Inflammatory macrophage treated with lipopolysaccharide for 4 hours (primary cell): ENCODE measurements at regions not wholly inside any gene's neighbourhood (a gene's known extent, or its start where the extent isn't known, plus 50 kb on each side); places are given as distances from the start of the nearest gene placed in this dataset.

ENCODE experiments used
- DNase-seq: peaks from one replicate; pipeline ENCODE4 v3.0.0-alpha.2; 2020

DNA sequence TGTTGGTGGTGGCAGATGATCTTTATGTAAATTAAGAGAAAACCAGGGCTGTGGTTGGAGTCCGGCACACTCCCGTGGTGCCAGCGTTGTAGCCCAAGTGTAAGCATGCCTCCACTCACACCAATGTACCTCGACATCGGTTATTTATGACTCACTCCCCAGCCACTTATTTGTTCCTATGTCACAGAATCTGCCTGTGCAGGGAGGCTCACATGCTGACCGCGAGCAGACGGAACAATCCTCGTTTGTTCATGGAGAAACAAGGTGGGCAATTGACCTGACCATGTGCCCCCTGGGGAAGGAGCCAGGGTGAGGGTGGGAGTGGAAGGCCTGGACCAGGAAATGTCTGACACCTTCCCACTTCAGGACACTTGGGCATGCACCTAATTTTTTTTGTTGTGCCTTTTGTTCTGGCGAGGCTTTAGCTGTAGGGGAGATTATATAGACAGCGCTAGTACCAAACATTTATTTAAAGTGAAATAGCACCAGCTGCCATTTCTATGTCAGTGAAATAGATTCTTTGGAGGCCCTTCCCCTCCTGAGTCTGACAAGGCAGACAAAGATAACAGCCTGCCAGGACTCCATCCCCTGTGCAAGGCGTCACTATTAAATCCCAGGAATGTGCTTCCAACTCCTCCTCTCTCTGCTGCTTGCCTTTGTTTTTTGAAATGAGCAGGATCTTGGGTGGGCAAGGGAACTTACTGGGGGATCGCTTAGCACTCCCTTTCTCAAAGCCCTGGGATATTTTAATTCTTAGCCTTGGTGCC, 394.2 kb downstream of the FGF9 start:
- DNase-seq = no peak

DNA sequence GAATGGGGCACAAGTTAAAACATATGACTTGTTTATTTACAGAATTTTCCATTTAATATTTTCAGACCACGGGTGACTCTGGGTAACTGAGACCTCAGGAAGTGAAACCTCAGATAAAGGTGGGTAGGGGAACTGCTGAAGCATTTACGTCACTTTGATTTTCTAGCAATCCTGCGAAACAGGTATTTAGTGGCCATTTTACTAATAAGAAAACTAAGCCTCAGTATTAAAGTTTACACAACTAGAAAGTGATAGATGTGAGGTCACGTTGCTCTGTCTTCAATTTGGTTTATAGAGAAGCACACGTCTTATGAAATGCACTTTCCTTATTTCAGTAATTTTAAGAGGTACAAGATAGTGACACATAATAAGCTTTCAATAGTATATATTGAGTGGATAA, 402.8 kb downstream of the FGF9 start:
- DNase-seq = no peak

DNA sequence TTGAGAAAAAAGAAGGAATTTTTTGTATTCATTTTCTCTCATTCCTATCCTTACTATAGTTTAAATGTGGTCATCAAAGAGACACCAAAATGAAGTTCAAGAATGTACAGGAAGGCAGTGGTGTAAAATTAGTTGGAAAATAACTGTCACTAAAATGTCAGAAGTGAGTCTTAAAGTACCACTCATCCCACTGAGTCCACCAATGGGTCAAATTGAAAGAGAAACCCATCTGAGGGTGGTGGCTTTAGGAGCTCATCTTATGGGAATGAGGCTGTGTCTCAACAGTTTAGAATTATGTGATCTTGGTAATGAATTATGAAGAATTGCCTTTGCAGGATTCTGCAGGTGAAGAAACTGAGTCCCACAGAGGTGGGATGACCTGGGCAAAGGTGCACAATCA, 403.5 kb downstream of the FGF9 start:
- peak; percentile 6 for DNase-seq

DNA sequence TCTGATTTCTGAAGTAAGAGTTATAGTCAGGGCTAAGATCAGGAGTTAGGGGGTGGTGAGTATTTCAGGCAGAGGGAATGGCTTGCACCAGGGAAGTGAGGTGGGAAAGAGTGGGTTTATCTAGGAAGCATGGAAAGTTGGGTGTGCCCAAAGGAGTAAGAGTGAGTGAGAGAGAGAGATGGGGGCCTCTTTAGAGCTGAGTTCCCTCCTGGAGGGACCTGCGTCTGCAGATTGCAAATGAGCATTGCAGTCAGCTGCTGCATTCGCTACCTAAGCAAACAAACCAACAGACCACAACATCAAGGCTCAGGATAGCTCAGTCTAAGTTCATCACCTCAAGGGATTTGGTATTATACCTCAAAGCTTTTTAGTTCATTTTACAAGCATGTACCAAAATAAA, 405.8 kb downstream of the FGF9 start:
- DNase-seq = no peak

DNA sequence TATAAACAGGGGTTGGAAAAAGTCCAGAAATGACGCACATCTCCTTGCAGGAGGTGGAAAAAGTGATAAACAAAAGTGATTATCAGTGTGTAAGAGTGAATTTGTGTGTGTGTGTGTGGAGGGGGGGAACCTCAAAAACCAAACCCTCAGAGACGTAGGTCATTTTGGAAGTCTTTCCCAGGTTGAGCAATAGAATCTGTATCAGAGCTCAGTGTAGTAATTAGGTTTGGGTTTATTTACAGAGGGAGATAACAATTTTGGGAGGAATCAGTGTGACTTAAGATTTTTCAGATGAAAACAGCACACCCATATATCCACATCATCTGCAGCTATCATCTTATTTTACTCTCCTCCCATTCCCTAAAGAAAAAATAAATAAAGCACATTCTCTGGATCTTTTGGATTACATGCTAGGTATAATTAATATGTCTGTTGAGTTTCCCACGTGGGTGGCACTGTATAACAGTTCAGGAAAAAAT, 406.4 kb downstream of the FGF9 start:
- DNase-seq = no peak

DNA sequence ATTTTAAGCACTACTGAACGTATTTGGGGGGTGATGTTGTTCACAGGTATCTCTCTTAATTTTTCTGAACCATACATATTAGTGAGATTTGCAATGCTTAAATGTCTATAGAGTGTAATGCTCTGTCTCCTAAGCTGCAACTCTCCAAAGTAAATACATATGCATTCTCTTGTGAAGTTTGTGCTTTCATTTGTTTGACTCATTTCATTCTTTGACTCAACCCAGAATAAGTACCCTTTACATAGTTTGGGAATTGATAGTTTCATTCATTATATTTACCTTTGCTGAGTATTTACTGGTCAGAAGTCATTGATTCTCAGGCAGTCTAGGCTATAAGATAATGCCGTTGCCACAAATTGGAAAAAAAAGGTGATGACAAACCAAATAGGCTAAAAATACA, 406.9 kb downstream of the FGF9 start:
- no peak for DNase-seq

DNA sequence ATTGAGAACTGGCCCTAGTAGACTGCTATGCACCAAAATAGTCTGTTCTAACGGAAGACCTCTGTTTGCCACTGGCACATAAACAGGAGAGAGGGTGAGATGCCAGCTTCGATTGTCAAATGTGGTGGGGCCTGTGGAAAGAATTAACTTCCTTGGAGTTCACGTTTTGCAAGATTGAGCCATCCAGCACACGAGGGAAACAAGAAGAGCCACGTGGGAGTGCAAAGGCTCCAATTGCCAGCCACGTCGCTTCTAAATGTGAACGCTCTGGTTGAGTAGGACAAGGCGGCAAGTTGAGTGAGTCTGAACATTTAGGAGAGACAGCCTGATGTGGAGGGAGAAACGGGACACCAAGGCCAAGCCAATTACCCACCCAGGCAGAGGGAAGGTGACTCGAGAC, 409.1 kb downstream of the FGF9 start:
- no peak for DNase-seq

DNA sequence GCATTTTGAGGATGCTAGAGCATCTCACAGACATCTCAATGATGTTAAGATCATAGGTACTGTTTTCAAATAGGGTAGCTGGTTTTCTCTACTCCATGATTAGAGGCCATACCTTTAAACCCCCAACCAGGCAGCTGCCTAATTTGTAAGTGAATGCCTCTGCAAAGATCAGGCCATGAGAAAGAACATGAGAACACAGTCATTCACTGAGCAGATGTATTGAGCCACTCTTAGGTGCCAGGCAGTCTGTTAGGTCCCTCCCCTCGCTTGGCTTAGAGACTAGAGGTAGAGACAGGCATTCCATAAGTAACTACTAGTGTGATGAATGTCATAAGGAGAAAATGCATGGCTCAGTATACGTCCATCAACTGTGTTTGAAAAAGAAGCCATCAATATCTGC, 410.0 kb downstream of the FGF9 start:
- DNase-seq = no peak

DNA sequence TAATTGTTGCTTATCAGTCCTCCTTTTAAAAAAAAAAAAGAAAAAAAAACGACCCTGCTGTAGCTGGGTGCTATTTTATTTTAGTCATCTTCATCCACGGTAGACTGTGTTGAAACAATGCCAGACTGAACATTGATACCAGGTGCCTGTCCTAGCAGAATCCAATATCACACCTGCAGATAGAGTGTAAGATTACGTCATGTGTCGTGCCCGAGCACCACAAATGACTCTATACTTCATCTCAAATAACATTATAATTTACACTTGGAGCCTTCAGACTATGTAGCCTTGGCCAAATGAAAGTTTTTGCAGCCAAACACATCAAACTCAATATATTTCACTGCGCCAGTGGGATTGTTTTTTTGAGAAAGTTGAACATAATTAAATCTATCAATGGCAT, 410.6 kb downstream of the FGF9 start:
- no peak for DNase-seq

DNA sequence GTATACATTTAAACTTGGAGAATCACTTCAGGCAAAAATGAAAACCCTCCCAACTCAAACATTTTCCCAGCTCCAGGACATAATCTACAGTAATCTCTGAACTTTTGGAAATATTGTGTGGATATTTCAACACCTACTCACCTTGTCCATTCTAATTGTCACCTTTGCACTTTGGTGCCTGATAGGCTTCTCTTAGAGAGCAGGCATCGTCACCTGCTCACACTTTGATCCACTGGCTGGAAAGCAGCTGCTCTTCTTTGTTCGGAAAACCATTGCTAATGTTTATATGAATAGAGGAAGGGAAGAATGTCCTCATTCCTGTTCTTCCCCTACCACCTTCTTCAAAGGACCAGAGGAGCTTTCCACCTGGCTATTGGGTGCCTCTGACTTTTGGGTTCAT, 411.2 kb downstream of the FGF9 start:
- DNase-seq = no peak

DNA sequence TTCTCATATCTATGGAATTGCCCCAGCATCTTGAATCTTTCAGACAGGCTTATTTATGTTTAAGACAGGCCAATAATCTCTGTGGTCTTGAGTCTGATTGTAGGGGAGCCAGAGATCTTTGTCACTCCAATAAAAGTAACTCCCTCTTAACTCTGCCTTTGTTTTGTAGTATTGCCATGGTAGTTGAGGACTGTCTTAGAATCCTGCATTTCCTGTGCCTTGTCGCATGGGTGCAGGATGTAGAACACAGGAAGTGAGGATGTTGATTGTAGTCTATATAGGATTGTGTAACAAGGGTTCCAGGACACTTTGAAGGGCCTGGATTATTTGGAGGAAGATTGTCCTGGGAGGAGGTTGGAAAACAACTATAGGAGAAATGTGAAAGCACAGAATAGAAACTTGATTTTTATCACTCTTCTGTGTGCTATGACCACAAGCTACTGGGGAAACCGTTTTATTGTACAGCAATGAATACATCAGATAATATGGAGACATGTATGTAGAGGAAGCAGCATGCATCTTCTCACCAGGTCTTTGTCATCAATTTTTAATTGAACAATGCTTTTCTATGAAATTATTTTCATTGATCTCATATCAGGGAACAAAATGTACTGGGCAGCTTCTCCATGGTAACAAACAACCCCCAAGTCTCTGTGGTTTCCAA, 411.7 kb downstream of the FGF9 start:
- no peak for DNase-seq

DNA sequence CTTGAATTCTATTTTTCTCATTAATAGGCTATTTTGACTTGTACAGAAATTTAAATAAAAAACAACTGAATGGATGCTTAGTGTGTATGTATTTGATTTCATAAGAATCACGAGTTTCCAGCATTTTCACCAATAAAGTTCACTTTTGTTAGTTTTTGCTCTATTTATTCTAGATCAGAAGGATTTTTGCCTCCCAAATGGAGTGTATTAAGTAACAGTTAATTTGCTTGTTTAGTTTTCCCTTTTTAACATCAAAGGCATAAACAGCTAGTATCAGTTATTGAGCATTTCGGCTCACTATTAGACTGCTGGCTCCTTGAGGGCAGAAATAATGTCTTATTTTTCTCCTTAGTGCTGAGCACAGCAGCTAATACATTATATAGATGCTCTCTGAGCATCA, 414.1 kb downstream of the FGF9 start:
- no peak for DNase-seq

DNA sequence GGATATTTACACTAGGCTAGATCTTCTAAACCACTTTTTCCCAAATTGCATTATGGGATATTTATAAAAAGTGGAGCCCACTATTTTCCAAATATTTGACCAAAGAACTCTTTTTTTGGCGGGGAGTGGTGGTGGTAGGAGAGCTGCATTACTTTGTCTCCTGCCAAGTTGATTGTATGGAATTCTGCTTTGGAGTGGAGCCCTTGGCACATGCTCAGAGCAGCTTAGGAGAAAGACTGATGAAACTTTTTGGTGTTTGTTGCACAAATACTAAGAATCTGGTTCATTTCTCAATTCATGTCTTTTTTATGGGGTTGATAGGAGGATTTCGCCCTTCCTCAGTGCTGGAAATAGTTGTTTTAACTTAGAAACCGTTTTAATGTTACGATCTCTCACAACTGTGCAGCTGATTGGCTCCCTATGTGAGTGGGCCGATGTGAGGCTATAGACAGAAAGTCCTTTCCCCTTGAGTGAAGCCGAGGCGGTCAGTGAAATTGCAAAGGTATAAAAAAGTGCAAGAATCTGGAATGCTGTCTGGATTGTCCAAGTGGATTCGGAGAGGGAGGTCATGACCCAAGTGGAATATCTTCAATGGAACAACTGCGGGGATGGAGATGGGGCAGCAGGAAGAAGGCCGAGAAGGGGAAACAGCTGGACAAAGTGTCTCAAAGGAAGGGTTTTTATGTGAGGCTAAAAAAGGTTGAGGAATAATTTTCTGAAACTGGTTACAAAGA, 415.9 kb downstream of the FGF9 start:
- no peak for DNase-seq

DNA sequence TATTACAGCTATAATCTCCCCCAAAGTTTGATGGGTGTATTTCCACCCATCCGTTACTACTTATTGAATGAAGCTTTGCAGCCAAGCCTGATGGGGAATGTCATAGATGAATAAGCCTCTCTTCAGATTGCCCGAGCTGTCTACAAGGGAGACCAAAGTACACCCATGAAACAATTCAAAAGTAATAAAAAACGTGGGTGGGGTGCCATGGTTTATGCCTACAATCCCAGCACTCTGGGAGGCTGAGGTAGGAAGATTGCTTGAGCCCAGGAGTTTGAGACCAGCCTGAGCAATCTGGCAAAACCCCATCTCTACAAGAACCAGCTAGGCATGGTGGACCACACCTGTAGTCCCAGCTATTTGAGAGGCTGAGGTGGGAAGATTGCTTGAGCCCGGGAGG, 419.2 kb downstream of the FGF9 start:
- no peak for DNase-seq

DNA sequence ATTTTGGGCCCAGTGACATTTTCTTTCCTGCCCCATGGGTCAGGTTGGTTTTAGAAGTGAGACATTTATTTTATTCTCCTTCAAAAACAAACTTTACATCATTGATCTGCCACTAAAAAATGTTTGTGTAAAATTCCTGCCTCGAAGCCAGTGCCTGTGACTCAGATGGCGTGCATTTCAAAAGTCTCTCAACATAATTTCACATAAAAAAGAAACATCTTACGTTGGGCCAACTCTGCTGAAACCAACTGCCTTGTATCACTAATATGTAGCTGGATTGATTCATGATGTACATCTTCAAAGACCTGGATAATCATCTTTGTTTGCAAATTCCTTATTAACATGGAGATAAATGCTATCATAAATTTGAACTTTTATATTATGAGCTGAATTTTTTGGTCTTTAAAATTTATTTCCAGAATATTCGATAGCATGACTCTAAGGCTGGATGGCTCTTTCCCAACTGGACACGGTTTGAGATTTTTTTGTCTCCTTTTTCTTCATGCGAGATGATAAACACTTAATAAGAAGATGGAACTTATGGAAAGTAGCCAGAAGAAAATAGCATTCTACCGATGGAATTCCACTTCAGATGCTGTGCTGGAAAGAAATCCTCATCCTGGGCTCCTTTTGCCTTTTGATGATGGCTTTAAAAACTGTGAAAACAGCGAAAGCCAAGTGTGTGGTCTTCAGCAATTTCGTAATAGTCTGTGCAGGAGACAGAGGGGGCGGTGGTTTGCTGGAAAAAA, 420.5 kb downstream of the FGF9 start:
- no peak for DNase-seq

DNA sequence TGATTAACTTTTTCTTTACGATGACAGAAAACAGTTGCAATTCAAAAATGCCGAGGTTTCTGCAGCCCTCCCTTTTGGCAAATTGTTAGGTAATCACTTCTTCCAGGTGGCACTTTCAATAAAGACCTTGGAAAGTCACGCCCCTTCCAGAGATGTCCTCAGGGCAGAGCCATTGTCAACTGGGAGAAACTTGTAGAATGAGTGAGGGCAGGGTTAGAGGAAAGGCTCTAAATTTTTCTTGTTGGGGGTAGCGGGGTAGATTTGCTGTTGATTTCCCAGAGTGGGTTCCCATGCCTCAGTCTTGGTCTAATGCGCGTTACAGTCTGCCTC, 421.1 kb downstream of the FGF9 start:
- DNase-seq = no peak

DNA sequence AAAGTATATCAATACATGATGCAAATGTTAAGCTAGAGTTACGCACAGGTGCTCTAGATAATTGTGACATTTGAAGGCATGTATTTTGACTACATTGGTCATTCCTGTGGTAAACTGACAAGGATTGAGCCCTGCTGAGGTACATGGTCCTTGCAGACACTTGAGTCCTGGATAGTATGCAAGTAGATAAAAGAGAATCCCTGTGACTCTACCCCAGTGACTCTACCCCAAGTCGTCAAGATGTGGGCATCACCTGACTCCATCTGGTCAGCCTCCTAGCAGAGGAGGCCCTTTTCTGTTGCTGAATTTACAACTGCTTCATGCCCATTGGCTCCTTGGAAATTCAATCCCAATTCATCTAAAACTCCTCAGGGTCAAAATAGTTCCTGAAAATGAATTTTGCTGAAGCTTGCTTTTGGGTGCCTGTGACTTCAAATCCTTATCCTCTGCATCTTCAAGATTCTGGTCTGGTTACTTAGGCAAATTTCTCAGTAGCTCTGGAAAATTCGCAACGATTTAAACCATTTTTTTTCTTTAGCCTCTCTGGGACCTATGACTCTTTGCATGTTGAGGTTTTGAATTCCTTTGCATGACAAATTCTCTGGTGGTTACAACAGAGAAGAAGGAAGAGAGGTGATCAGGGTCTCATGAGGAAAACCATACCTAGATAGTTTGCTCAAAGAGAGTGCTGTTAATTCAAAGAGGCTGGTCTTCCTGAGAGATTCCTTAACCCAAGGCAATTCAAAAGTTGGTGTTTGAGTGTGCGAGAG, 422.1 kb downstream of the FGF9 start:
- DNase-seq = no peak

DNA sequence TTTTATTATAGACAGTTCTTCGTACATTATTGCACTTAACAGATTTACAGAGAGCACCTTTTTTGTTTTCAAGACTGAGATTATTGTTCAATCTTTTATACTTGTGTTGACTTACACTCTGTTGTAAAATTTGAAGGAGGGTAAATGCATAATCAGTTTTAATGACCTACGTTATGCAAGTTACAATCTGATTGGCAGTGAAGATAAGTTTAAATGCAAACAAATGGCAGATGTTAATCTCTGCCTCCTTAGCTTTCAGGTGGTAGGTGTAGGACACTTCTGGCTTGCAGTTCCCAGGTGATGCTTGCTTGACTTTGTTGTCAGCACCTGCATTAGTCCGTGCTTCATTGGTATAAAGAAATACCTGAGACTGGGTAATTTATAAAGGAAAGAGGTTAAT, 424.9 kb downstream of the FGF9 start:
- DNase-seq = no peak

DNA sequence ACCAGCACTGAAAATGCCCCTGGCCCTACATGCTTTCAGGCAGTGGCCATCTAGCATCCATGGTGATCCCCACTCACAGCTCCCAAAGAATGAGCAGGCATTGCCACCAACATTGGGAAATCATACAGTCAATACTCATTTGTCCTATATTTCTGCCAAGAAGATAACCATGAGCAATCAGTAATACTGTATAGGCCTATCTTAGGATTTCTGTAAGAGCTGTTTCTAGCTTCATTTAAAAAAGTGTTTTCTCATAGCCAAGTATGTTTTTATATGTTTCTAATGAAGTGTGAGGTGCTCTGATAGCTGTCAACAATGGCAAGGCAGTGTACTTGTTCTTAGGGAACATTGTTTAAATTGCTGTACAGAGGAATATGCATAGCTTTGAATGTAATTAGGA, 428.7 kb downstream of the FGF9 start:
- no peak for DNase-seq

DNA sequence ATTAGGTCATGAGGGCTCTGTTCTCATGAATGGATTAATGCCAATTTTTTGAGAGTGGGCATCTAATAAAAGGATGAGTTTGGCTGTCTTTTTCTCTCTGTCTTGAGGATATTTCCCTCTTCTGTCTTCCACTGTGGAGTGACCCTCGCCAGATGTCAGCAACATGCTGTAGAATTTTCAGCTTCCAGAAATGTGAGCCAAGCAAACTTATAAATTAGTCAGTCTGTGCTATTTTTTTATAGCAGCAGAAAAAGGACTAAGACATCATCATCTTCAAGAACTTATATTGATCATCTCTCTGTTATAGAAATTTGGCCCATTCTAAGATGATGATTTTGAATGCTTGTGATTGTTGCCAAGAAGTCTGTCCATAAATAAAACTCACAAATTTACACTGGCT, 431.4 kb downstream of the FGF9 start:
- no peak for DNase-seq

DNA sequence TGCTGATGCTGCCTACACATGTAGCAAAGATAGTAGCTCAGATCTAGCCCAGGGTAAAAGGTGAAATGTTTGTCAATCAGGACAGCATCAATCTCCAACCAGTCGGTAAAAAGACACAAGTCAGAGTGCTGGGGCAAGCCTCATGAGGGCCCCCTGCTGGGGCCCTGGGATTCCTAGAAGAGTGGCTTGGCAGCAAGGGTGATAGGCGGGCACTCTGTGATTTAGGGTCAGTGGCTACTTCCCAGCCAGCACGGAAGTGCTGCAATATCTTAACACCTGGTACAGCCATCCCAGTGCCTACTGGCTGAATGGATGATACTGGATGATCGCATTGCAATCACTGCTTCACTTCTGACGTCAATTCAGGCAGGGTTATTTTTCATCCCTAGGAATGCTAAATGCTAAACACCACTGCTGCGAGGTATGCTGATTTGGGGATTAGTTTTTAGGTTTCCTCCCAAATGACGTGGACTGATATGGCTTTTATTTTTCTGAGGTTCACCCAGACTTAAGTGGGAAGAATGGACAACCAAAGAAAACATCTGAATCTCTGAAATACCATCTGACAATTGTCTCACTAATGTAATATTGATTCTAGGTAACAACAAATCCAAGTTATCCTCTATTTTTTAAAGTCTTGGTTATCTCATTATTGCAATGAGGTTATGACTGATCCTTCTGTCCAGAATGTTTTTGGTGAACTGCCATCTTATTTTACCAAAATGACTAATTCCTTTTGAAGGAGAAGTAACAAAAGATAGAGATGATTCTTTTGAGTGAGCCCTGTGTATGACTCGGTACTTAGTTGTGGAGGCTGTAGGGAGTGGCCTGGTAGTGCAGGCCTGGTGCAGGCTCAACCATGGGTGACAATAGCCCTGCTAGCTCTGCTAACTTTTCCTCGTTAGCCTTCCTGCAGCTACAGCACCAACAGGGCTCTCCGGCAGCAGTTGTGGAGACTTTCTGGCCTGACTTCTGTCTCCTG, 432.5 kb downstream of the FGF9 start:
- no peak for DNase-seq
